ACC112 (cell line): ENCODE measurements at regions not wholly inside any gene's neighbourhood (a gene's known extent, or its start where the extent isn't known, plus 50 kb on each side); places are given as distances from the start of the nearest gene placed in this dataset.

Source experiments
- H2AFZ ChIP-seq: fragments of 200-600 bp; sonication (generic); one replicate; pipeline ENCODE4 v1.6.0; 2017; ENCODE audit warnings: antibody characterized with exemption, low read length; ENCODE audit not compliant: unreplicated experiment
- H3K27ac ChIP-seq: fragments of 200-600 bp; sonication (generic); 2 replicates; pipeline ENCODE4 v1.5.1; 2014; ENCODE audit warnings: low read depth, mild to moderate bottlenecking, antibody characterized with exemption, low read length, moderate library complexity
- H3K27me3 ChIP-seq: fragments of 200-600 bp; sonication (generic); 2 replicates; pipeline ENCODE4 v1.6.1; 2014; ENCODE audit warnings: mild to moderate bottlenecking, antibody characterized with exemption, low read length, moderate library complexity, mixed read lengths; ENCODE audit not compliant: insufficient read depth
- H3K36me3 ChIP-seq: fragments of 200-600 bp; sonication (generic); 2 replicates; pipeline ENCODE4 v1.6.1; 2016; ENCODE audit warnings: mild to moderate bottlenecking, antibody characterized with exemption, low read length, moderate library complexity, mixed read lengths; ENCODE audit not compliant: insufficient read depth
- H3K4me1 ChIP-seq: fragments of 200-600 bp; sonication (generic); one replicate; pipeline ENCODE4 v1.6.1; 2016; ENCODE audit warnings: low read length, mixed read lengths; ENCODE audit not compliant: insufficient read depth, unreplicated experiment, control insufficient read depth
- H3K4me3 ChIP-seq: fragments of 200-600 bp; sonication (generic); 2 replicates; pipeline ENCODE4 v1.5.1; 2014; ENCODE audit warnings: mild to moderate bottlenecking, low read depth, low read length
- H3K79me2 ChIP-seq: fragments of 200-600 bp; sonication (generic); one replicate; pipeline ENCODE4 v1.6.0; 2016; ENCODE audit warnings: low read length; ENCODE audit not compliant: control insufficient read depth, unreplicated experiment, insufficient read depth

- peaks cover 23% of the 10 kb centered on the region for H3K27me3 ChIP-seq
- H3K4me3 ChIP-seq = no peak overlapping the region
- no peaks in the 10 kb centered on the region for H3K79me2 ChIP-seq
- H3K36me3 ChIP-seq = no peaks in the 10 kb centered on the region
- H3K27ac ChIP-seq = no peak overlapping the region
- no peak overlapping the region for H2AFZ ChIP-seq
- no peaks in the 10 kb centered on the region for H3K4me1 ChIP-seq
These were observed 268.1 kb downstream of the BUD13 start for GRCh38 chr11:116504541-116505297.

- no peaks in the 10 kb centered on the region for H3K36me3 ChIP-seq
- no peak overlapping the region for H3K4me3 ChIP-seq
- H3K27ac ChIP-seq = no peak overlapping the region
- H2AFZ ChIP-seq = no peak overlapping the region
- peaks cover 23% of the 10 kb centered on the region for H3K27me3 ChIP-seq
- H3K79me2 ChIP-seq = no peaks in the 10 kb centered on the region
- H3K4me1 ChIP-seq = no peaks in the 10 kb centered on the region
These were observed 269.3 kb downstream of the BUD13 start for GRCh38 chr11:116503216-116504160.

- no peak overlapping the region for H3K27ac ChIP-seq
- no peak overlapping the region for H3K4me3 ChIP-seq
- H3K4me1 ChIP-seq = no peaks in the 10 kb centered on the region
- no peaks in the 10 kb centered on the region for H3K36me3 ChIP-seq
- peaks cover 23% of the 10 kb centered on the region for H3K27me3 ChIP-seq
- H2AFZ ChIP-seq = no peak overlapping the region
- H3K79me2 ChIP-seq = no peaks in the 10 kb centered on the region
These were observed 270.1 kb downstream of the BUD13 start for GRCh38 chr11:116502641-116503061.

- no peak overlapping the region for H3K27ac ChIP-seq
- no peaks in the 10 kb centered on the region for H3K4me1 ChIP-seq
- H2AFZ ChIP-seq = no peak overlapping the region
- H3K36me3 ChIP-seq = no peaks in the 10 kb centered on the region
- peaks cover 23% of the 10 kb centered on the region for H3K27me3 ChIP-seq
- H3K79me2 ChIP-seq = no peaks in the 10 kb centered on the region
- no peak overlapping the region for H3K4me3 ChIP-seq
These were observed 271.1 kb downstream of the BUD13 start for GRCh38 chr11:116501728-116502127.

GRCh38 chr11:116500947-116501602 lies 271.7 kb downstream of the BUD13 start:
- no peak overlapping the region for H3K4me3 ChIP-seq
- H3K27me3 ChIP-seq = peaks cover 23% of the 10 kb centered on the region

GRCh38 chr11:116500026-116500946 lies 272.5 kb downstream of the BUD13 start:
- no peaks in the 10 kb centered on the region for H3K36me3 ChIP-seq
- no peak overlapping the region for H2AFZ ChIP-seq
- H3K27ac ChIP-seq = no peak overlapping the region
- no peaks in the 10 kb centered on the region for H3K4me1 ChIP-seq
- peaks cover 23% of the 10 kb centered on the region for H3K27me3 ChIP-seq
- no peak overlapping the region for H3K4me3 ChIP-seq
- no peaks in the 10 kb centered on the region for H3K79me2 ChIP-seq

More at GRCh38 chr11:116500947-116501602, 271.7 kb downstream of the BUD13 start:
- no peaks in the 10 kb centered on the region for H3K36me3 ChIP-seq
- no peak overlapping the region for H2AFZ ChIP-seq
- no peaks in the 10 kb centered on the region for H3K4me1 ChIP-seq
- no peak overlapping the region for H3K27ac ChIP-seq
- H3K79me2 ChIP-seq = no peaks in the 10 kb centered on the region

- Histone ChIP-seq H3K4me3 (no peak overlapping the region), H3K36me3 (no peaks in the 10 kb centered on the region), H3K79me2 (no peaks in the 10 kb centered on the region), H2AFZ (no peak overlapping the region), H3K27me3 (peaks cover 23% of the 10 kb centered on the region), H3K27ac (no peak overlapping the region), H3K4me1 (no peaks in the 10 kb centered on the region)
These were observed 273.3 kb downstream of the BUD13 start for GRCh38 chr11:116499396-116500003.

GRCh38 chr11:116498161-116498560 lies 274.6 kb downstream of the BUD13 start:
- H3K79me2 ChIP-seq = no peaks in the 10 kb centered on the region
- no peak overlapping the region for H3K4me3 ChIP-seq
- no peak overlapping the region for H2AFZ ChIP-seq
- peaks cover 23% of the 10 kb centered on the region for H3K27me3 ChIP-seq
- no peaks in the 10 kb centered on the region for H3K36me3 ChIP-seq
- no peaks in the 10 kb centered on the region for H3K4me1 ChIP-seq
- no peak overlapping the region for H3K27ac ChIP-seq

GRCh38 chr11:116492600-116492999 lies 280.2 kb downstream of the BUD13 start:
- Histone ChIP-seq H3K4me1 (no peaks in the 10 kb centered on the region), H3K79me2 (no peaks in the 10 kb centered on the region), H3K27ac (no peak overlapping the region), H3K36me3 (no peaks in the 10 kb centered on the region), H3K27me3 (no peaks in the 10 kb centered on the region), H2AFZ (no peak overlapping the region), H3K4me3 (no peak overlapping the region)
